Endothelial cell of umbilical vein (primary cell): ENCODE measurements at regions not wholly inside any gene's neighbourhood (a gene's known extent, or its start where the extent isn't known, plus 50 kb on each side); places are given as distances from the start of the nearest gene placed in this dataset.

Source experiments
- GATA2 ChIP-seq: IDR thresholded peaks from 2 replicates; pipeline ENCODE4 v1.7.0; 2011; ENCODE audit warnings: low read depth, mild to moderate bottlenecking, moderate library complexity, mixed read lengths, low read length; ENCODE audit not compliant: insufficient read length, insufficient read depth
- POLR2AphosphoS5 ChIP-seq: IDR thresholded peaks from 2 replicates; pipeline ENCODE4 v1.6.1; 2012; ENCODE audit warnings: low read depth, mild to moderate bottlenecking, control low read depth, low read length, moderate library complexity; ENCODE audit not compliant: insufficient read depth

- TF ChIP-seq POLR2AphosphoS5 (no peak), GATA2 (no peak)
These were observed 148.9 kb upstream of the ZNF648 start for GRCh38 chr1:182210417-182210816.
